ENCODE measurements at regions not wholly inside any gene's neighbourhood (a gene's known extent, or its start where the extent isn't known, plus 50 kb on each side); places are given as distances from the start of the nearest gene placed in this dataset.

DNA sequence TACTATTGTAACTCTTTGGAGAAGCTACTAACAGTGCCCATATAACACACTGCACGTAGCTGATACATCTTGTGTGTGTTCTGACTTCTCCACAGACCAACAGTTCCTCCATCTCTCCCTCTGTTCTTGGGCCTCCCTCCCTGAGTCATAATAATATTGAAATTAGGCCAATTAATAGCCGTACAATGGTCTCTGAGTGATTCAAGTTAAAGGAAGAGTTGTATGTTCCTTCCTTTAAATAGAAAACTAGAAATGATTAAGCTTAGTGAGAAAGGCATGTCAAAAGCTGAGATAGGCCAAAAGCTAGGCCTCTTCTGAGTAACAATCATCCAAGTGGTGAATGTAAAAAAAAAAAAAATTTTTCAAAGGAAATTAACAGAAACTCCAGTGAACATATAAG, 828.4 kb upstream of the CHAC2 start (continued):
- TF ChIP-seq, protein P1, sequence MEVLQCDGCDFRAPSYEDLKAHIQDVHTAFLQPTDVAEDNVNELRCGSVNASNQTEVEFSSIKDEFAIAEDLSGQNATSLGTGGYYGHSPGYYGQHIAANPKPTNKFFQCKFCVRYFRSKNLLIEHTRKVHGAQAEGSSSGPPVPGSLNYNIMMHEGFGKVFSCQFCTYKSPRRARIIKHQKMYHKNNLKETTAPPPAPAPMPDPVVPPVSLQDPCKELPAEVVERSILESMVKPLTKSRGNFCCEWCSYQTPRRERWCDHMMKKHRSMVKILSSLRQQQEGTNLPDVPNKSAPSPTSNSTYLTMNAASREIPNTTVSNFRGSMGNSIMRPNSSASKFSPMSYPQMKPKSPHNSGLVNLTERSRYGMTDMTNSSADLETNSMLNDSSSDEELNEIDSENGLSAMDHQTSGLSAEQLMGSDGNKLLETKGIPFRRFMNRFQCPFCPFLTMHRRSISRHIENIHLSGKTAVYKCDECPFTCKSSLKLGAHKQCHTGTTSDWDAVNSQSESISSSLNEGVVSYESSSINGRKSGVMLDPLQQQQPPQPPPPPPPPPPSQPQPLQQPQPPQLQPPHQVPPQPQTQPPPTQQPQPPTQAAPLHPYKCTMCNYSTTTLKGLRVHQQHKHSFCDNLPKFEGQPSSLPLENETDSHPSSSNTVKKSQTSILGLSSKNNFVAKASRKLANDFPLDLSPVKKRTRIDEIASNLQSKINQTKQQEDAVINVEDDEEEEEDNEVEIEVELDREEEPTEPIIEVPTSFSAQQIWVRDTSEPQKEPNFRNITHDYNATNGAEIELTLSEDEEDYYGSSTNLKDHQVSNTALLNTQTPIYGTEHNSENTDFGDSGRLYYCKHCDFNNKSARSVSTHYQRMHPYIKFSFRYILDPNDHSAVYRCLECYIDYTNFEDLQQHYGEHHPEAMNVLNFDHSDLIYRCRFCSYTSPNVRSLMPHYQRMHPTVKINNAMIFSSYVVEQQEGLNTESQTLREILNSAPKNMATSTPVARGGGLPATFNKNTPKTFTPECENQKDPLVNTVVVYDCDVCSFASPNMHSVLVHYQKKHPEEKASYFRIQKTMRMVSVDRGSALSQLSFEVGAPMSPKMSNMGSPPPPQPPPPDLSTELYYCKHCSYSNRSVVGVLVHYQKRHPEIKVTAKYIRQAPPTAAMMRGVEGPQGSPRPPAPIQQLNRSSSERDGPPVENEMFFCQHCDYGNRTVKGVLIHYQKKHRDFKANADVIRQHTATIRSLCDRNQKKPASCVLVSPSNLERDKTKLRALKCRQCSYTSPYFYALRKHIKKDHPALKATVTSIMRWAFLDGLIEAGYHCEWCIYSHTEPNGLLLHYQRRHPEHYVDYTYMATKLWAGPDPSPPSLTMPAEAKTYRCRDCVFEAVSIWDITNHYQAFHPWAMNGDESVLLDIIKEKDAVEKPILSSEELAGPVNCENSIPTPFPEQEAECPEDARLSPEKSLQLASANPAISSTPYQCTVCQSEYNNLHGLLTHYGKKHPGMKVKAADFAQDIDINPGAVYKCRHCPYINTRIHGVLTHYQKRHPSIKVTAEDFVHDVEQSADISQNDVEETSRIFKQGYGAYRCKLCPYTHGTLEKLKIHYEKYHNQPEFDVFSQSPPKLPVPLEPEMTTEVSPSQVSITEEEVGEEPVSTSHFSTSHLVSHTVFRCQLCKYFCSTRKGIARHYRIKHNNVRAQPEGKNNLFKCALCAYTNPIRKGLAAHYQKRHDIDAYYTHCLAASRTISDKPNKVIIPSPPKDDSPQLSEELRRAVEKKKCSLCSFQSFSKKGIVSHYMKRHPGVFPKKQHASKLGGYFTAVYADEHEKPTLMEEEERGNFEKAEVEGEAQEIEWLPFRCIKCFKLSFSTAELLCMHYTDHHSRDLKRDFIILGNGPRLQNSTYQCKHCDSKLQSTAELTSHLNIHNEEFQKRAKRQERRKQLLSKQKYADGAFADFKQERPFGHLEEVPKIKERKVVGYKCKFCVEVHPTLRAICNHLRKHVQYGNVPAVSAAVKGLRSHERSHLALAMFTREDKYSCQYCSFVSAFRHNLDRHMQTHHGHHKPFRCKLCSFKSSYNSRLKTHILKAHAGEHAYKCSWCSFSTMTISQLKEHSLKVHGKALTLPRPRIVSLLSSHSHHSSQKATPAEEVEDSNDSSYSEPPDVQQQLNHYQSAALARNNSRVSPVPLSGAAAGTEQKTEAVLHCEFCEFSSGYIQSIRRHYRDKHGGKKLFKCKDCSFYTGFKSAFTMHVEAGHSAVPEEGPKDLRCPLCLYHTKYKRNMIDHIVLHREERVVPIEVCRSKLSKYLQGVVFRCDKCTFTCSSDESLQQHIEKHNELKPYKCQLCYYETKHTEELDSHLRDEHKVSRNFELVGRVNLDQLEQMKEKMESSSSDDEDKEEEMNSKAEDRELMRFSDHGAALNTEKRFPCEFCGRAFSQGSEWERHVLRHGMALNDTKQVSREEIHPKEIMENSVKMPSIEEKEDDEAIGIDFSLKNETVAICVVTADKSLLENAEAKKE (CRISPR knock-in tag; IDR thresholded peaks at IDR 0.05): no peak
- no peak for TF ChIP-seq EZH2phosphoT487 (IDR thresholded peaks at IDR 0.05; ENCODE audit: unreplicated experiment)
- TF ChIP-seq CTCF (conservative IDR thresholded peaks at IDR 0.05; ENCODE audit: low read depth in 2 of 2): no peak
- TF ChIP-seq CREB1 (CRISPR knock-in tag; IDR thresholded peaks at IDR 0.05; ENCODE audit: low read depth): no peak
- no peak for TF ChIP-seq EZH2 (IDR thresholded peaks at IDR 0.05; ENCODE audit: low read depth, unreplicated experiment)
- TF ChIP-seq POLR2AphosphoS5 (IDR thresholded peaks at IDR 0.05; ENCODE audit: low read depth): no peak
- TF ChIP-seq JUNB (IDR thresholded peaks at IDR 0.05; ENCODE audit: unreplicated experiment): no peak
- TF ChIP-seq STAT1 (IDR thresholded peaks at IDR 0.05; ENCODE audit: unreplicated experiment): no peak
- TF ChIP-seq ZNF331 (CRISPR knock-in tag; IDR thresholded peaks at IDR 0.05; ENCODE audit: low read depth): no peak
- TF ChIP-seq ETS1 (IDR thresholded peaks at IDR 0.05): no peak
- TF ChIP-seq ZNF114 (CRISPR knock-in tag; IDR thresholded peaks at IDR 0.05): no peak
- TF ChIP-seq NANOG (IDR thresholded peaks at IDR 0.05; ENCODE audit: borderline replicate concordance): no peak

Data from GM23338 (cell line).